Fibroblast of skin of back (primary cell): ENCODE measurements at regions not wholly inside any gene's neighbourhood (a gene's known extent, or its start where the extent isn't known, plus 50 kb on each side); places are given as distances from the start of the nearest gene placed in this dataset.

Experiments
- DNase-seq: peaks from one replicate; pipeline ENCODE4 v3.0.0-alpha.2; 2013

DNA sequence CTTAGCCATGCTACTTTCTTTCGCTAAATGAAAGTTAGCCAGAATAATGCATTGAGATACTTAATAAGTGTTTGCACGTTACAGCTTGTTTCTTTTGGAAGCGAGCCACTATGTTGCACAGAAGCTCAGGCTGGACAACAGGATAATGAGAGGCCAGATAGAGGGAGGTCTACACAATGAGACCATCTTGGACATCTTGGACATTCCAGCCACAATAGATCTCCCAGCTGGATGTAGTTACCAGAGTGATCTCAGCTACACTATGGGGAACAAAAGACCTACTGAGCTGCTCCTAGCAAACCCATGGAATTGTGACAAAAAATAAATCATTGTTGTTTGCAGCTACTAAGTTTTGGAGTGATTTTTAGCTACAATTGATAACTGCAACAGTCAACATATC is 540.1 kb upstream of the SEMA6D start:
- DNase-seq = no peak

DNA sequence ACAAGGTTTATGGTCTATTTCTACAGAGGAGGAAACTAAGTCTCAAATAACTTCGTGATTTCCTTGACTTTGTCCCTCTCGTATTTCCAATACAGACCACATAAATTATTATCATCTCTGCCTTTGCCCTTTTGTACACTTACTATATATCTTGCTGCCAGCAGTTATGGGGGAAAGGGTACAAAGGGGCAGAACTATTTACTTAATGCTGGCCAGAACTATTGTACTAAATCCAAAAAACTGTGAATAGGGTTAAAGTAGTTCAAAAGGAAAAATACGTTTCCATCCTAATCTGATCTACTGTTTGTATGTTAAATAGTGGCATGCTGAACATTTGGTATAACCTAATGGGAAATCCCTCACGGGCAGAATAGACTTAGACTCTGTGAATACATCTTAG is 537.3 kb upstream of the SEMA6D start:
- DNase-seq = no peak

GRCh38 chr15:47182818-47183217 is 534.5 kb upstream of the SEMA6D start:
- DNase-seq = no peak

- peak; percentile 33 for DNase-seq
Observed at GRCh38 chr15:47184003-47184907, 533.0 kb upstream of the SEMA6D start.

GRCh38 chr15:47184908-47185801 is 532.1 kb upstream of the SEMA6D start:
- peak; percentile 8 for DNase-seq

- DNase-seq = no peak
Observed at GRCh38 chr15:47186075-47186474, 531.2 kb upstream of the SEMA6D start.

GRCh38 chr15:47188758-47189507 is 528.4 kb upstream of the SEMA6D start:
- DNase-seq = no peak

- peak; percentile 44 for DNase-seq
Observed at GRCh38 chr15:47194718-47195117, 522.6 kb upstream of the SEMA6D start.

- DNase-seq = peak; percentile 83
Observed at GRCh38 chr15:47196048-47196447, 521.3 kb upstream of the SEMA6D start.

DNA sequence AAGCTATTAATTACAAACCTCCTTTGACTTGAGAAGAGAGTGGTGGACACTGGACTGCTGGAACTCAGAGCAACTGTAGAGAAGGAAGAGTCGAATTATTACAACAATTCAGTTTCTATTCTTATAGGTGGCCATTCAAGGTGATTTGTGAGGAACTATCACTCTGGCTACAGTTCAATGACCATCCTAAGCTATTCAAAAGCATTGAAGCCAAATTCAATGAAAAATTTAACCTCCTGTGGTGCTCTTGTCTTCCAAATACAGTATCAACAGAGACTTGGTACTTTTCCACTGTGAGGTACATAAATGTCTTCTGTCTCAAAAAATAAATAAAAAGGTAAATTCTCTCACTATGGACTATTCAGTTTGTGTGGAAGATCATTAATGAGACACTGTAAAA is 513.3 kb upstream of the SEMA6D start:
- DNase-seq = no peak

DNA sequence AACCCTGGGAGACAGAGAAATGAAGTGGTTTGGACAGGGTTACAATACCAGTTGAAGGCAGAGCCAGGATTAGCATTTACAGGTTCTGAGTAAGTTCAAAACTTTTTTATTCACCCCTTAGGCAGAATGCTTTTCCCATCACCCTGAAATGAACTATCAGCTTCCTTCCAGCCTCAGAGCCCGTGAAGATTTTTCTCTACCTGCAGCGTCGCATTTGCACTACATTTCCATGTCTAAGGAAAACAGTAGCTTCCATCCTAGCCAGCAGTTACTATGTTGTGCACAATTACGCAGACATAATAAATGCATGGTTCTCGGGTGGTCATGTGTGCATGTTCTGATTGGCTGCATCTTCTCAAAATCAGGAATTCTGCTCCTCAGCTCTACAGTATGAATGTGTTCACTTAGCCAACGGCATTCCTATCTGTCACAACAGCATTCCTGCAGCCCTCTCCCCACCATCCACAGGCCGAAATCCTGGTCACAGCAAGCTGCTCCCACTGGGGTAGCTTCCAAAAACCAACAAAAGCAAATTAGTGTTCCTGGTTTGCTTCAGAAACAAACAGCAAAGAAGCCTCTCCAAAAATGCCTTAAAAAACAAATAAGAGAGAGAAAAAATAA is 510.8 kb upstream of the SEMA6D start:
- DNase-seq = no peak

GRCh38 chr15:47209591-47209990 is 507.7 kb upstream of the SEMA6D start:
- no peak for DNase-seq

- no peak for DNase-seq
Observed at GRCh38 chr15:47212222-47213010, 504.9 kb upstream of the SEMA6D start.

GRCh38 chr15:47213883-47214282 is 503.4 kb upstream of the SEMA6D start:
- no peak for DNase-seq

- no peak for DNase-seq
Observed at GRCh38 chr15:47218295-47218694, 499.0 kb upstream of the SEMA6D start.

GRCh38 chr15:47244361-47244760 is 472.9 kb upstream of the SEMA6D start:
- no peak for DNase-seq

DNA sequence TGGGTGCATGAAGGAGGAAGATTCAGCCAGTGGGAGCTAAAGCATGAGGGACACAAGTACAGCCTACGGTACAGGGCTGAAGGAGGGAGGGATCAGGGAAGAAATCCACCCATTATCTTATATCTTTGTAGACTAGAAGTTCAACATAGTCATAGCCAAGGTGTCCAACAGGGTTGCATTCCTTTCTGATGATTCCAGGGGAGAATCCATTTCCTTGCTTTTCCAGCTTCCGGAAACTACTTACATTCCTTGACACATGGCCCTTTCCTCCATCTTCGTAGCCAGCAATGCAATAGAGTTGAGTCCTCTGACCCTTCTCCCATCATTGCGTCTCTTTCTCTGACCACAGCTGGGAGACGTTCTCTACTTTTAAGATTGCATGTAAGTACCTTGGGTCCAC is 471.0 kb upstream of the SEMA6D start:
- DNase-seq = peak; percentile 8

- DNase-seq = no peak
Observed at GRCh38 chr15:47258521-47258920, 458.8 kb upstream of the SEMA6D start.

- DNase-seq = no peak
Observed at GRCh38 chr15:47265686-47266085, 451.6 kb upstream of the SEMA6D start.

DNA sequence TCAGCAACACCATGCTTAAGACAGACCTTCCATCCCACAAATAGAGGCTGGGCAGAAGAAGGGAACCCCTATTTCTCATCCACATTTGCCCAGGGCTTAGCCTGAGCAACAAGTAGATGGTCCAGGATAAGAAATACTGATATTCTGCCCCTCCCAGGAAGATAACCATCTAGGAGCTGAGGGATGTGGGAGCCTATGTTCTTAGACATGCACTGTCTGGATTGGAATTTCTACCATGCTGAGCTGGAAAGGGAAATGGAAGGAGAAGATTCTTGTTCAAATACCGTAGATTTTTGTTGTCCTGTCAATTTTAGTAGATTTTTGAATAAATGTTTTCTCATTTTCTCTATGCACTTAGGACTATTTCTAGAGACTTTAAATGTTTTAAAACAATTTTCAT is 450.7 kb upstream of the SEMA6D start:
- peak; percentile 16 for DNase-seq

DNA sequence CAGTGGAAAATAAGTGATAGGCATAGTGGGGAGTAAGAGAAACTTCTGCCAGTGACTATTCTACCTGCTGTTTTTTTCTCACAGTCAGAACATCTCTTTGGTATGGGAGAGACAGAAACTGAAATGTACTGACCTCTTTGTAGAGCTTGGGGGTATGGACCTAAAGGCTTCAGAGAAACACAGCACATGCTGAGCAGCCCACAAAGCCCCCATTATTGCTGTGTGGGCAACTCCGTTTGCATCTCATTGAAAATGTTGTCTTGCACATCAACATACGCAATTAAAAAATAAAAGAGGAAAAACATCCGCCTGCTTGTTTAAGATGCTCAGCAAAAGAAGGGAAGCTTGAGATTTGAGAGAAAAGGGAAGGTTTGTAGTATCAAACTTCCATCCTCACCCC is 443.4 kb upstream of the SEMA6D start:
- no peak for DNase-seq

DNA sequence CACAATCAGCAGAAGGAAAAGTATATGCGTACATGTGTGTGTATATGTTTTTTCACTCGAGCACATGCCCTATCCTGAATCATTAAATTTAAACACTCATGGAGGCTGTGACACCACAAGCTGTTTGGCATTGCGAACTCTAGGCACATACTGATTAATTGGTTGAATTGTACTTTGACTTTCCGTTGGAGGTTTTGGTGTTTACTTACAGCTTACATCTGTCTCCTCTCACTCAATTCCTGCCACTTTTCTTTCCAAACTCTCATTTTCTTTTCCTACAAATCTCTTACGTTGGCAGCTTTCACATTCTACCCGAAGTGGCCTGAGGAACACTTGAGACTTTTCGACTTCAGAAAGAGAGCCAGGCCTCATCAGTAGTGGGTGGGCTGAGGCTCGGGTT is 434.1 kb upstream of the SEMA6D start:
- DNase-seq = no peak
